Kidney epithelial cell (primary cell): ENCODE measurements at regions not wholly inside any gene's neighbourhood (a gene's known extent, or its start where the extent isn't known, plus 50 kb on each side); places are given as distances from the start of the nearest gene placed in this dataset.

Source experiments
- DNase-seq: peaks from one replicate; pipeline ENCODE4 v3.0.0-alpha.2; 2010; ENCODE audit warnings: low read depth
- H3K27me3 ChIP-seq: 2 replicates; pipeline ENCODE4 v1.6.0; 2011; ENCODE audit warnings: low read length; ENCODE audit not compliant: control insufficient read depth, insufficient read depth
- H3K36me3 ChIP-seq: 2 replicates; pipeline ENCODE4 v1.5.1; 2011; ENCODE audit warnings: low read length; ENCODE audit not compliant: control insufficient read depth, insufficient read depth
- H3K4me3 ChIP-seq: 2 replicates; pipeline ENCODE4 v1.5.1; 2011; ENCODE audit warnings: low read depth, mild to moderate bottlenecking, control low read depth, low read length
- TF ChIP-seq, protein P1 (sequence below): IDR thresholded peaks from 2 replicates; pipeline ENCODE4 v1.5.1; 2011; ENCODE audit warnings: mild to moderate bottlenecking, moderate library complexity, low read length, control low read depth, inconsistent platforms; ENCODE audit not compliant: insufficient read depth, poor library complexity, severe bottlenecking

DNA sequence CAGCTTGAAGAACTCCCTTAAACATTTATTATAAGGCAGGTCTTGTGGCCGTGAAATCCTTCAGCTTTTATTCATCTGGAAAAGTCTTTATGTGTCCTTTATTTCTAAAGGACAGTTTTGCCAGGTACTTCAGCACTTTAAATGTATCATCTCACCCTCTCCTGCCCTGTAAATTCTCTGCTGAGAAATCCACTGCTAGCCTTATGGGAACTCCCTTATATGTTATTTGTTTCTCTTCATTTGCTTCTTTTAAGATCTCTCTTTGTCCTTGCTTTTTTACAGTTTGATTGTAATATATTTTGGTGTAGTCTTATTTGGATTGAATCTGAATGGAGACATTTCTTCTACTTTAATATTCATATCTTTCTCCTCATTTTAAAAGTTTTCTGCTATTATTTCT lies 86.7 kb upstream of the RBMS3 start:
- Histone ChIP-seq H3K27me3 (no peaks in the 10 kb centered on the region), H3K36me3 (no peaks in the 10 kb centered on the region), H3K4me3 (no peak overlapping the region)
- TF ChIP-seq, protein P1, sequence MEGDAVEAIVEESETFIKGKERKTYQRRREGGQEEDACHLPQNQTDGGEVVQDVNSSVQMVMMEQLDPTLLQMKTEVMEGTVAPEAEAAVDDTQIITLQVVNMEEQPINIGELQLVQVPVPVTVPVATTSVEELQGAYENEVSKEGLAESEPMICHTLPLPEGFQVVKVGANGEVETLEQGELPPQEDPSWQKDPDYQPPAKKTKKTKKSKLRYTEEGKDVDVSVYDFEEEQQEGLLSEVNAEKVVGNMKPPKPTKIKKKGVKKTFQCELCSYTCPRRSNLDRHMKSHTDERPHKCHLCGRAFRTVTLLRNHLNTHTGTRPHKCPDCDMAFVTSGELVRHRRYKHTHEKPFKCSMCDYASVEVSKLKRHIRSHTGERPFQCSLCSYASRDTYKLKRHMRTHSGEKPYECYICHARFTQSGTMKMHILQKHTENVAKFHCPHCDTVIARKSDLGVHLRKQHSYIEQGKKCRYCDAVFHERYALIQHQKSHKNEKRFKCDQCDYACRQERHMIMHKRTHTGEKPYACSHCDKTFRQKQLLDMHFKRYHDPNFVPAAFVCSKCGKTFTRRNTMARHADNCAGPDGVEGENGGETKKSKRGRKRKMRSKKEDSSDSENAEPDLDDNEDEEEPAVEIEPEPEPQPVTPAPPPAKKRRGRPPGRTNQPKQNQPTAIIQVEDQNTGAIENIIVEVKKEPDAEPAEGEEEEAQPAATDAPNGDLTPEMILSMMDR: no peak
- DNase-seq: no peak

DNA sequence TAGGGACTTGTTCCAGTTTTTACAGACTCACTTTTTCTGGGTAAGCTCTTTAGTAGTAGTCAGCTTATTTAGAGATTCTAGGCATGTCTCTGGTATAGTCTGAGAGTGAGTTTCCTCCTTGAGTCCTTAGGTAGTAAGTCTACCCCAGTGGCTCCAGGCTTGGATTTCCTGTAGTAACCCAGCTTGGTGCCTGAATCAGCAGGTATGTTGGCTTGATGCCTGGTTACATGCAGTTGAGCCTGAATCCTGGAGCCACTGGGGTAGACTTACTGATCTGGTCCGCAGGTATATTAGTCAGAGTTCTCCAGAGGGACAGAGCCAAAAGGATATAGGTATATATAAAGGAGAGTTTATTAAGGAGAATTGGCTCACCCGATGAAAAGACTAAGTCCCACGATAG lies 85.8 kb upstream of the RBMS3 start:
- Histone ChIP-seq H3K27me3 (no peaks in the 10 kb centered on the region), H3K36me3 (no peaks in the 10 kb centered on the region), H3K4me3 (no peak overlapping the region)
- no peak for DNase-seq
- TF ChIP-seq, protein P1: no peak

DNA sequence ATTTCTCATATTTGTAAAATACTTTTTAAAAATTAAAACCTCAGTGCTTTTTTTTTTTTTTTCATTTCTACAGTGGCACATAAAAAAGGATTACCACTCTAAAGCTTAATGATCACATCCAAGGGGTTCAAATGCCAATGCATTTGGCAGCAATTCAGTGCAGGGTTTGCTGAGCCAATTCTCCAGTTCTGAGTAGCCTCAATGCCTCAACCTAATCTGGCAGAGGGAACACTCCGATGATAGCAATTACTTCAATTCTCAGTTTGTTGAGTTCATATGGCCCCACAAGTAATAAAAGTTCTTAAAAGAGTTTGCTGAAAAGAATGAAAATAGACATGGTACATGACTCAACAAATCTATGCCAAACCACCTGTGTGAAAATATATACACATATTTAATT lies 79.3 kb upstream of the RBMS3 start:
- TF ChIP-seq, protein P1: no peak
- no peaks in the 10 kb centered on the region for H3K27me3 ChIP-seq

DNA sequence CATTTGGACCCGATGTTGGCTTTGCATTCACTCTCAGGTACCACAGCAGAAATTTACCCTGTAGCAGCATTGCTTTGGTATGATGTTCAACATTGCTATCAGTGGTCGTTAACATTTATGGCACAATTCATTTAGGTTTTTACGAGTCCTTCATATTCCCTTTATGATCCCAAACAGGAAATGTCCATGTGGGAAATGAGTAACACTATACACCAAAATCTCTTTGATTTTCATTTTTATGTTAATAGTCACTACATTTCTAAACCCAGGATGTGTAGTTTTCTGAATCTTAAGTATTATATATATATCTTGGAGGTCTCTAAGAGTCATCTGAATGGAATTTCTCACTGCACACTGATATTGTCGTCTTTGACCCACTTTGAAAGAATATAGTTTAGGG lies 78.5 kb upstream of the RBMS3 start:
- no peak overlapping the region for H3K4me3 ChIP-seq
- TF ChIP-seq, protein P1: no peak
- no peaks in the 10 kb centered on the region for H3K36me3 ChIP-seq
- DNase-seq: no peak
- no peaks in the 10 kb centered on the region for H3K27me3 ChIP-seq

More for the DNA sequence above, 79.3 kb upstream of the RBMS3 start:
- Histone ChIP-seq H3K4me3 (no peak overlapping the region), H3K36me3 (no peaks in the 10 kb centered on the region)
- no peak for DNase-seq

DNA sequence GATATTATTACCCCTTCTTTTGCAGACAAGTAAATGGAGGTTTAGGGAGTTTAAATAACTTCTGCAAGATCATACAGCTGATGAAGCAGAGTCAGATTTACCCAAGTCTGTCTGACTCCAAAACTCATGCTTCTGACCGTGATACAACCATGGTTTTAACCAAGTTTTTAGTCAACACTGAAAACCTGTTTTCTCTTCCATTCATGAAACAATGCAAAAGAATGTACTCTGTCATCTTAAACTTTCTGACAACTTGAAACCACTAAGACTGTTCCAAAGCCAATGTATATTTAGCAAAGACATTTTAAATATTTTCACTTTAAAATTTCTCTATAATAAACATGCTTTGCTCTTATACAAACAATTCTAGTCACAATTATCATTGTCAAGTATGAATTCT lies 77.0 kb upstream of the RBMS3 start:
- TF ChIP-seq, protein P1: no peak
- no peaks in the 10 kb centered on the region for H3K27me3 ChIP-seq
- H3K36me3 ChIP-seq: no peaks in the 10 kb centered on the region
- no peak overlapping the region for H3K4me3 ChIP-seq
- DNase-seq: no peak

DNA sequence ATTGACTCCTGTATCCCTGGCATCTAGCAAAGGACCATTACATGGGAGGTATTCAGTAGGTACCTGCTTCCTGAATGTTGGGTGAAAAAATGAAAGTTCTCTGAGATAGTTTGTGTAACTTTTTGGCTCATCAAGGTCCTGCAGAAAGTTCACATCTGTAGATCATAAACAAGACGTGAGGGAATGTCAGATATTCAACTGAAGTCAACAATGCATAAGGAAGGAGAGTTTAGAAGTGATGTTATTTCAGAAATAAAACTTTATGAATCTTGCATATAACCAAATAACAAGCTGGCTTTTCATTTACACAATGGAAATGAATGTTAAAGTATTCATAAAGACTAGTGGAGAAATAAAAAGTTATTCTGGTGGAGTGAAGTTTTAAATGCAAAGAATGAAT lies 73.4 kb upstream of the RBMS3 start:
- H3K27me3 ChIP-seq: no peaks in the 10 kb centered on the region
- no peaks in the 10 kb centered on the region for H3K36me3 ChIP-seq
- DNase-seq: no peak
- TF ChIP-seq, protein P1: no peak
- no peak overlapping the region for H3K4me3 ChIP-seq
